ENCODE measurements at regions not wholly inside any gene's neighbourhood (a gene's known extent, or its start where the extent isn't known, plus 50 kb on each side); places are given as distances from the start of the nearest gene placed in this dataset.

DNA sequence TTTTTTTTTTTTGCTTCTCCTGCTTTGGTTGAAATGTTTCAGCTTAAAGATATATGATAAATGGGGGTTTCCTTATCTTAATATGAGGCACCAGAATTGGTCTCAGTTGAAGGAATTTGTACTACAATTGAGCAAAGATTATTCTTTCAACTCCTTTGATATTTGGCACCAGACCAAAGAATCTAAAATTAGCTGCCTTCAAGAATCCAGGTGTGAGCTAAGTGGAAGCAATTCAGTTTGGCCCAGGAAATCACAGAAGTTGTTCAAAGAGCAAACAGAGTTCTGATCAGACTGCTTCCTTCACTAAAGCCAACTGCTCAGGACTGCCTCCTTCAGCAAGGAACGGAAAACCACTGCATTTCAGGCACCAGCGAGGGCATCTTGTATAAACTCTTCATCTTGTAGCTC, 68.3 kb upstream of the BCAR3 start:
- Histone ChIP-seq H3K9me3 (ENCODE audit: control insufficient read depth in 3 of 3, low read length in 3 of 3) (peaks cover 0 to 3% (median 2%) of the 10 kb centered on the region in 3 donors), H3K36me3 (ENCODE audit: control insufficient read depth in 3 of 3, insufficient read depth in 3 of 3, low read length in 3 of 3) (no peaks in the 10 kb centered on the region), H3K4me3 (ENCODE audit: low read length in 3 of 3) (no peak overlapping the region), H3K4me1 (ENCODE audit: control insufficient read depth in 3 of 3, insufficient read depth in 3 of 3, low read length in 3 of 3) (peaks cover 19 to 40% (median 32%) of the 10 kb centered on the region in 3 donors), H3K27me3 (ENCODE audit: control insufficient read depth in 3 of 3, insufficient read depth in 3 of 3, low read length in 3 of 3) (no peaks in the 10 kb centered on the region), H3K27ac (ENCODE audit: low read depth, low read length) (no peak overlapping the region), H3K9ac (ENCODE audit: low read depth in 1 of 3, low read length in 3 of 3) (no peak overlapping the region)

GRCh38 chr1:93749487-93749886, 67.8 kb upstream of the BCAR3 start:
- H3K4me1 ChIP-seq (ENCODE audit: control insufficient read depth in 3 of 3, insufficient read depth in 3 of 3, low read length in 3 of 3): peaks cover 19 to 40% (median 32%) of the 10 kb centered on the region in 3 donors
- peaks cover 0 to 3% (median 2%) of the 10 kb centered on the region in 3 donors for H3K9me3 ChIP-seq (ENCODE audit: control insufficient read depth in 3 of 3, low read length in 3 of 3)
- no peaks in the 10 kb centered on the region for H3K36me3 ChIP-seq (ENCODE audit: control insufficient read depth in 3 of 3, insufficient read depth in 3 of 3, low read length in 3 of 3)
- no peak overlapping the region for H3K9ac ChIP-seq (ENCODE audit: low read depth in 1 of 3, low read length in 3 of 3)
- no peak overlapping the region for H3K27ac ChIP-seq (ENCODE audit: low read depth, low read length)
- H3K4me3 ChIP-seq (ENCODE audit: low read length in 3 of 3): no peak overlapping the region
- no peaks in the 10 kb centered on the region for H3K27me3 ChIP-seq (ENCODE audit: control insufficient read depth in 3 of 3, insufficient read depth in 3 of 3, low read length in 3 of 3)

DNA sequence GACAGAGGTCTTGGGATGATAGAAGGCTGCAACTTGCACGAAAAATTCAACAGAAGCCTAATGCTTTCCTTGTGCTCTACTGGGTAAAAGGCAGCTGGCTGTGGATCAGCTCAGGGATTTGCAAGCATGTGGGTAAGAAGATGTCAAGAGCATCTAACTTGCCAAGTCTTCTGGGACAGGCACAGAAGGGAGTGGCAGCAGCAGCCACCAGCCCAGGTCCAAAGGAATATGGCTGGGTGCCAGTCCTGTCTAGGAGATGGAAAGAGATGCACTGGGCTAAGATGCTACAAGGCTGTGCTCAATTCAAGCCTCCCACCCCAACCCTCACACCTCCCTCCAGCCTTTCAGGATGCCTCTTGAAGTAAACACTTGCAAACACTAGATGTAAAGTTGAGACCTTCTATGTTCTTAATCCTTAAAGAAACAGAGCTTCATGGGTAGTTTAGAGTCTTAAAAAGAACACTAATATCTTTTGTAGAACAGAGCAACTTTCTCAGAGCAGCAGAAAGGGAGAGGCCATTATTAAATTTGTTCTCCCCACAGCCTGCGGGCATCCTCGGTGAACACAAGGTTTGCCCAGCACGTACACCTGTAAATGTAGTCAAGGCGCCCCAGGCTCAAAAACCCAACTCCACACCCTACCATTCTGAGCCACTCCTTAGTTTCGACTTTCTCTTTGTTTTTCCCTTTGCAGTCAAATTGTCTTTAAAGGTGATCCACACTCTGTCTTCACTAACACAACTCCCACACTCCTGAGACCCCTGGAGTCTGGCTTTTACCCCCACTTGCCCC, 64.6 kb upstream of the BCAR3 start:
- Histone ChIP-seq H3K9me3 (ENCODE audit: control insufficient read depth in 3 of 3, low read length in 3 of 3) (peaks cover 0 to 3% (median 2%) of the 10 kb centered on the region in 3 donors), H3K4me1 (ENCODE audit: control insufficient read depth in 3 of 3, insufficient read depth in 3 of 3, low read length in 3 of 3) (peaks cover 8 to 14% (median 14%) of the 10 kb centered on the region in 3 donors), H3K27me3 (ENCODE audit: control insufficient read depth in 3 of 3, insufficient read depth in 3 of 3, low read length in 3 of 3) (peaks cover 0 to 2% (median 0%) of the 10 kb centered on the region in 3 donors), H3K27ac (ENCODE audit: low read depth, low read length) (no peak overlapping the region), H3K9ac (ENCODE audit: low read depth in 1 of 3, low read length in 3 of 3) (no peak overlapping the region), H3K4me3 (ENCODE audit: low read length in 3 of 3) (no peak overlapping the region), H3K36me3 (ENCODE audit: control insufficient read depth in 3 of 3, insufficient read depth in 3 of 3, low read length in 3 of 3) (no peaks in the 10 kb centered on the region)

GRCh38 chr1:93744299-93744988, 62.8 kb upstream of the BCAR3 start:
- Histone ChIP-seq H3K27me3 (ENCODE audit: control insufficient read depth in 3 of 3, insufficient read depth in 3 of 3, low read length in 3 of 3) (peaks cover 0 to 2% (median 0%) of the 10 kb centered on the region in 3 donors), H3K9ac (ENCODE audit: low read depth in 1 of 3, low read length in 3 of 3) (no peak overlapping the region), H3K36me3 (ENCODE audit: control insufficient read depth in 3 of 3, insufficient read depth in 3 of 3, low read length in 3 of 3) (no peaks in the 10 kb centered on the region), H3K27ac (ENCODE audit: low read depth, low read length) (no peak overlapping the region), H3K4me1 (ENCODE audit: control insufficient read depth in 3 of 3, insufficient read depth in 3 of 3, low read length in 3 of 3) (peaks cover 8 to 13% (median 12%) of the 10 kb centered on the region in 3 donors), H3K4me3 (ENCODE audit: low read length in 3 of 3) (no peak overlapping the region), H3K9me3 (ENCODE audit: control insufficient read depth in 3 of 3, low read length in 3 of 3) (peaks cover 0 to 3% (median 2%) of the 10 kb centered on the region in 3 donors)

GRCh38 chr1:93743465-93743864, 61.8 kb upstream of the BCAR3 start:
- Histone ChIP-seq H3K36me3 (ENCODE audit: control insufficient read depth in 3 of 3, insufficient read depth in 3 of 3, low read length in 3 of 3) (no peaks in the 10 kb centered on the region), H3K4me1 (ENCODE audit: control insufficient read depth in 3 of 3, insufficient read depth in 3 of 3, low read length in 3 of 3) (peaks cover 8 to 22% (median 18%) of the 10 kb centered on the region in 3 donors), H3K27me3 (ENCODE audit: control insufficient read depth in 3 of 3, insufficient read depth in 3 of 3, low read length in 3 of 3) (peaks cover 0 to 2% (median 0%) of the 10 kb centered on the region in 3 donors), H3K9me3 (ENCODE audit: control insufficient read depth in 3 of 3, low read length in 3 of 3) (peaks cover 0 to 3% (median 2%) of the 10 kb centered on the region in 3 donors), H3K9ac (ENCODE audit: low read depth in 1 of 3, low read length in 3 of 3) (no peak overlapping the region), H3K27ac (ENCODE audit: low read depth, low read length) (no peak overlapping the region), H3K4me3 (ENCODE audit: low read length in 3 of 3) (no peak overlapping the region)

DNA sequence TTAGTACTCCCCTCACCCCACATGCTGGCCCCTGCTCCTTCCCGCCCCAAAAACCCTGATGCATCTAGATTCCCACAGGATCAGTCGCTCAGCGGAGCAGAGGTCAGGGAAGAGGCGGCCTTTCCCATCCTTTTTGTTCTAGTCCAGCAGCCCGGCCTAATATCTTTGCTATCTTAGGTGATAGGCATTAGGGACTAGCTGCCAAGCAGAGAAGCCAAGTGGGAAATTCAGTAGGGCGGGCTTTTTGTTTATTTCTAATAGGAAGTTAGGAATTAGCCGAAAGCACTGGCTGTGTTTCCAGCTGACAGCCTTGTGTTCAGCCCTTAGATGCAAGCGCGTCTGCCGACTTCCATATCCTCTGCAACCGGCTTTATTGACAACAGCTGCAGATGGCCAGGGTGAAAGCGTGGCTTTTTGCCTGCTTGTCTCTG, 59.0 kb upstream of the BCAR3 start:
- Histone ChIP-seq H3K27me3 (ENCODE audit: control insufficient read depth in 3 of 3, insufficient read depth in 3 of 3, low read length in 3 of 3) (peaks cover 0 to 2% (median 0%) of the 10 kb centered on the region in 3 donors), H3K36me3 (ENCODE audit: control insufficient read depth in 3 of 3, insufficient read depth in 3 of 3, low read length in 3 of 3) (no peaks in the 10 kb centered on the region), H3K4me1 (ENCODE audit: control insufficient read depth in 3 of 3, insufficient read depth in 3 of 3, low read length in 3 of 3) (peaks cover 8 to 25% (median 22%) of the 10 kb centered on the region in 3 donors), H3K9me3 (ENCODE audit: control insufficient read depth in 3 of 3, low read length in 3 of 3) (no peaks in the 10 kb centered on the region), H3K9ac (ENCODE audit: low read depth in 1 of 3, low read length in 3 of 3) (no peak overlapping the region), H3K27ac (ENCODE audit: low read depth, low read length) (no peak overlapping the region), H3K4me3 (ENCODE audit: low read length in 3 of 3) (no peak overlapping the region)

DNA sequence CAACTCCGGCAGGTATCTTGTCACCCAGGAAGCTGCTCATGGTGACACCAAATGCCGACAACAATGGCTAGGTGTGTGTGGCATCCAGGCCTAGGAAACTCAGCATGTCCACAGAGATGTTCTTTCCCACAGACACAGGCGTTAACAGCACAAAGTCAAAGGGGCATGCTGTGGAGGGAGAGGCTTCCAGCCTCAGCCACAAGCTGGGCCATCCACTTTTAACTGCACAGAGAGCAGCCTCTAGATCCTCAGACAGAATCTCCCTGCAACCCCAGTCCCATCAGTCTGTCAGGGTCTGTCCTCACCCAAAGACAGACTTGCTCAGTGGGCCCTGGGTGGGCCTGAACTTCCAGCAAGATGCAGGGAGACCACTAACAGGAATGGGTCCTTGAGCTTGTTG, 58.5 kb upstream of the BCAR3 start:
- no peaks in the 10 kb centered on the region for H3K9me3 ChIP-seq (ENCODE audit: control insufficient read depth in 3 of 3, low read length in 3 of 3)
- peaks cover 8 to 25% (median 22%) of the 10 kb centered on the region in 3 donors for H3K4me1 ChIP-seq (ENCODE audit: control insufficient read depth in 3 of 3, insufficient read depth in 3 of 3, low read length in 3 of 3)
- H3K27ac ChIP-seq (ENCODE audit: low read depth, low read length): no peak overlapping the region
- H3K36me3 ChIP-seq (ENCODE audit: control insufficient read depth in 3 of 3, insufficient read depth in 3 of 3, low read length in 3 of 3): no peaks in the 10 kb centered on the region
- H3K9ac ChIP-seq (ENCODE audit: low read depth in 1 of 3, low read length in 3 of 3): no peak overlapping the region
- no peak overlapping the region for H3K4me3 ChIP-seq (ENCODE audit: low read length in 3 of 3)
- peaks cover 0 to 2% (median 0%) of the 10 kb centered on the region in 3 donors for H3K27me3 ChIP-seq (ENCODE audit: control insufficient read depth in 3 of 3, insufficient read depth in 3 of 3, low read length in 3 of 3)

DNA sequence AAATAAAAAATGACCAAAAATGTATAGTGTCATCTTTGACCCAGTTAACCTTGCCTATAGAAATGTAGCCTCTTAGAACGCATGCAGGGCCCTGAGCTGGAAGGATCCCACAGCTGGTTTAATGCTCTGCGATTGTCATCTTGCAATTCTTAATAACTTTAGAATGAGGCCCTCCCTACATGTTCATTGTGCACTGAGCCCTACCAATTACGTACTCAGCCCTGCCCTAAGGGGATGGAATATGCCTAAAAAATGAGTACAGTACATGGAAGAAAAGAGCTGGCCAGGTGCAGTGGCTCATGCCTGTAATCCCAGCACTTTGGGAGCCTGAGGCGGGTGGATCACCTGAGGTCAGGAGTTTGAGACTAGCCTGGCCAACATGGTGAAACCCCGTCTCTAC, 57.8 kb upstream of the BCAR3 start:
- Histone ChIP-seq H3K9me3 (ENCODE audit: control insufficient read depth in 3 of 3, low read length in 3 of 3) (no peaks in the 10 kb centered on the region), H3K27me3 (ENCODE audit: control insufficient read depth in 3 of 3, insufficient read depth in 3 of 3, low read length in 3 of 3) (peaks cover 0 to 2% (median 0%) of the 10 kb centered on the region in 3 donors), H3K4me1 (ENCODE audit: control insufficient read depth in 3 of 3, insufficient read depth in 3 of 3, low read length in 3 of 3) (peaks cover 8 to 25% (median 22%) of the 10 kb centered on the region in 3 donors), H3K27ac (ENCODE audit: low read depth, low read length) (no peak overlapping the region), H3K4me3 (ENCODE audit: low read length in 3 of 3) (no peak overlapping the region), H3K36me3 (ENCODE audit: control insufficient read depth in 3 of 3, insufficient read depth in 3 of 3, low read length in 3 of 3) (no peaks in the 10 kb centered on the region), H3K9ac (ENCODE audit: low read depth in 1 of 3, low read length in 3 of 3) (no peak overlapping the region)

GRCh38 chr1:93738926-93739325, 57.3 kb upstream of the BCAR3 start:
- H3K36me3 ChIP-seq (ENCODE audit: control insufficient read depth in 3 of 3, insufficient read depth in 3 of 3, low read length in 3 of 3): no peaks in the 10 kb centered on the region
- H3K9me3 ChIP-seq (ENCODE audit: control insufficient read depth in 3 of 3, low read length in 3 of 3): no peaks in the 10 kb centered on the region
- H3K27me3 ChIP-seq (ENCODE audit: control insufficient read depth in 3 of 3, insufficient read depth in 3 of 3, low read length in 3 of 3): peaks cover 0 to 2% (median 0%) of the 10 kb centered on the region in 3 donors
- no peak overlapping the region for H3K9ac ChIP-seq (ENCODE audit: low read depth in 1 of 3, low read length in 3 of 3)
- H3K4me3 ChIP-seq (ENCODE audit: low read length in 3 of 3): no peak overlapping the region
- H3K4me1 ChIP-seq (ENCODE audit: control insufficient read depth in 3 of 3, insufficient read depth in 3 of 3, low read length in 3 of 3): peaks cover 8 to 25% (median 22%) of the 10 kb centered on the region in 3 donors
- H3K27ac ChIP-seq (ENCODE audit: low read depth, low read length): no peak overlapping the region

All from skeletal muscle tissue (tissue), 3 donors.